A549 (cell line): ENCODE measurements at regions not wholly inside any gene's neighbourhood (a gene's known extent, or its start where the extent isn't known, plus 50 kb on each side); places are given as distances from the start of the nearest gene placed in this dataset.

Experiments used
- ATAC-seq, 2 experiments: fragments of 200-7000 bp in 1 of 2; fragments of >200 bp in 1 of 2; cut with Nextera tagmentation in 1 of 2; cut with Tn5 transposase in 1 of 2; 3 replicates each; pipeline versions ENCODE4 v1.8.0 to v1.9.1; 2018 to 2020; ENCODE audit warnings: mild to moderate bottlenecking in 1 of 2, moderate library complexity in 1 of 2
- CTCF ChIA-PET: fragments of 300-600 bp; sonication (Branson Sonifier 250); formaldehyde crosslinking; extraction: SDS; loops from one replicate; lab custom pipeline; 2021; ENCODE audit warnings: antibody characterized with exemption, inconsistent platforms; lab: Yijun Ruan, JAX
- POLR2A ChIA-PET: fragments of 350-600 bp; formaldehyde crosslinking; extraction: SDS; loops from one replicate; lab custom pipeline; 2021; ENCODE audit warnings: antibody characterized with exemption, inconsistent platforms; lab: Yijun Ruan, JAX
- DNase-seq, 2 experiments: peaks; one replicate each; pipeline versions ENCODE4 v3.0.0 to v3.0.0-alpha.2; 2011 to 2016; ENCODE audit warnings: low read depth in 1 of 2, low spot score in 1 of 2
- FAIRE-seq: peaks from 2 replicates; lab custom pipeline; 2011; peaks lifted over from hg19 to GRCh38; lab: Jason Lieb, UNC
- H3K27ac ChIP-seq, 2 experiments: fragments of >200 bp; sonication (Bioruptor Twin); formaldehyde crosslinking; 3 replicates each; pipeline ENCODE4 v1.5.1; 2016 to 2017
- H3K4me1 ChIP-seq: fragments of >200 bp; sonication (Bioruptor Twin); formaldehyde crosslinking; 3 replicates; pipeline ENCODE4 v1.6.1; 2016
- H3K4me2 ChIP-seq: fragments of >200 bp; sonication (Bioruptor Twin); formaldehyde crosslinking; 3 replicates; pipeline ENCODE4 v1.6.1; 2016
- H3K4me3 ChIP-seq: fragments of >200 bp; sonication (Bioruptor Twin); formaldehyde crosslinking; 3 replicates; pipeline ENCODE4 v1.5.1; 2016
- H3K9me3 ChIP-seq: fragments of >200 bp; sonication (Bioruptor Twin); formaldehyde crosslinking; 3 replicates; pipeline ENCODE4 v1.6.1; 2016
- CBX2 ChIP-seq: fragments of 200-600 bp; sonication (generic); IDR thresholded peaks from 2 replicates; pipeline ENCODE4 v1.6.1; 2016; ENCODE audit warnings: low read depth, mild to moderate bottlenecking, borderline replicate concordance
- CBX8 ChIP-seq: fragments of 200-600 bp; sonication (generic); IDR thresholded peaks from 2 replicates; pipeline ENCODE4 v1.6.1; 2016
- CHD2 ChIP-seq: fragments of 150-350 bp; IDR thresholded peaks from 2 replicates; pipeline ENCODE4 v1.6.1; 2014; ENCODE audit warnings: low read length; ENCODE audit not compliant: partially characterized antibody
- E2F6 ChIP-seq: IDR thresholded peaks from 2 replicates; pipeline ENCODE4 v1.6.1; 2012; ENCODE audit warnings: low read depth, borderline replicate concordance
- FOSL2 ChIP-seq, 2 experiments: fragments of 450-650 bp in 1 of 2; fragments of >200 bp in 1 of 2; sonication (Bioruptor Twin) in 1 of 2; formaldehyde crosslinking; IDR thresholded peaks; 2 replicates each; pipeline versions ENCODE4 v1.5.0 to v1.6.1; 2016 to 2020; ENCODE audit warnings: mild to moderate bottlenecking in 1 of 2, moderate library complexity in 1 of 2
- HDAC2 ChIP-seq: fragments of 200-600 bp; sonication (generic); IDR thresholded peaks from 2 replicates; pipeline ENCODE4 v1.6.1; 2016
- HEYL ChIP-seq: fragments of 250-450 bp; sonication (Bioruptor Pico); IDR thresholded peaks from 2 replicates; pipeline ENCODE4 v1.8.0; 2021; ENCODE audit warnings: mild to moderate bottlenecking, moderate library complexity
- HMGXB4 ChIP-seq: fragments of 250-450 bp; sonication (Bioruptor Pico); IDR thresholded peaks from 2 replicates; pipeline ENCODE4 v1.5.0; 2021; ENCODE audit warnings: mild to moderate bottlenecking, moderate library complexity, borderline replicate concordance
- HOXB5 ChIP-seq: fragments of 250-450 bp; sonication (Bioruptor Pico); IDR thresholded peaks from 2 replicates; pipeline ENCODE4 v1.5.0; 2020; ENCODE audit warnings: mild to moderate bottlenecking, moderate library complexity
- JUNB ChIP-seq: fragments of >200 bp; sonication (Bioruptor Twin); formaldehyde crosslinking; IDR thresholded peaks from 2 replicates; pipeline ENCODE4 v1.6.1; 2016
- KDM1A ChIP-seq: fragments of 200-600 bp; sonication (generic); IDR thresholded peaks from 2 replicates; pipeline ENCODE4 v1.6.1; 2016; ENCODE audit warnings: low read depth, mild to moderate bottlenecking
- MAZ ChIP-seq: fragments of 150-350 bp; IDR thresholded peaks from 2 replicates; pipeline ENCODE4 v1.6.1; 2014; ENCODE audit warnings: antibody characterized with exemption, low read depth, low read length, borderline replicate concordance
- MYC ChIP-seq: IDR thresholded peaks from 2 replicates; pipeline ENCODE4 v1.6.1; 2012; ENCODE audit warnings: mild to moderate bottlenecking, inconsistent platforms, low read length, improper control_type of control experiment, borderline replicate concordance
- NPAS2 ChIP-seq: fragments of 250-450 bp; sonication (Bioruptor Pico); IDR thresholded peaks from 2 replicates; pipeline ENCODE4 v1.8.0; 2022; ENCODE audit warnings: mild to moderate bottlenecking, moderate library complexity, borderline replicate concordance
- NR3C1 ChIP-seq: fragments of >200 bp; sonication (Bioruptor Twin); formaldehyde crosslinking; IDR thresholded peaks from 3 replicates; pipeline ENCODE4 v1.6.1; 2017
- SMC3 ChIP-seq: fragments of >200 bp; sonication (Bioruptor Twin); formaldehyde crosslinking; IDR thresholded peaks from 3 replicates; pipeline ENCODE4 v1.6.1; 2018; ENCODE audit warnings: inconsistent platforms
- SREBF2 ChIP-seq: fragments of 450-650 bp; IDR thresholded peaks from 2 replicates; pipeline ENCODE4 v1.6.1; 2014; ENCODE audit warnings: mild to moderate bottlenecking, moderate library complexity
- ZFP36 ChIP-seq: fragments of 450-650 bp; IDR thresholded peaks from 2 replicates; pipeline ENCODE4 v1.6.1; 2014; ENCODE audit warnings: borderline replicate concordance; ENCODE audit not compliant: partially characterized antibody
- WGBS: methylation state at CpG from one replicate; pipeline ENCODE4 v1.1.6; 2017; ENCODE audit errors: missing lambda C conversion rate; 5-methylcytosine and 5-hydroxymethylcytosine counted together
- TF ChIP-seq, protein P1 (sequence below): fragments of 250-450 bp; sonication (Bioruptor Pico); IDR thresholded peaks from 2 replicates; pipeline ENCODE4 v1.5.0; 2020; ENCODE audit warnings: low read depth, mild to moderate bottlenecking, moderate library complexity
- TF ChIP-seq, protein P2 (sequence below): fragments of >200 bp; sonication (Bioruptor Twin); formaldehyde crosslinking; IDR thresholded peaks from 2 replicates; pipeline ENCODE4 v1.6.1; 2016

- POLR2A ChIA-PET: no interaction called here
- no peak overlapping the region for H3K4me3 ChIP-seq
- 79% methylated on average over 2 of the region's 2 CpGs for WGBS
- no peaks in the 10 kb centered on the region for H3K9me3 ChIP-seq
- CTCF ChIA-PET: no interaction called here
- no peak overlapping the region for H3K4me2 ChIP-seq
- no peak for ATAC-seq
- DNase-seq: no peak
- no peak for FAIRE-seq
- no peak overlapping the region for H3K27ac ChIP-seq
- TF ChIP-seq CBX2 (no peak), NR3C1 (no peak), NPAS2 (no peak), CBX8 (no peak)
- no peaks in the 10 kb centered on the region for H3K4me1 ChIP-seq
Measured at GRCh38 chr18:2274613-2275012, 296.7 kb downstream of the METTL4 start.

DNA sequence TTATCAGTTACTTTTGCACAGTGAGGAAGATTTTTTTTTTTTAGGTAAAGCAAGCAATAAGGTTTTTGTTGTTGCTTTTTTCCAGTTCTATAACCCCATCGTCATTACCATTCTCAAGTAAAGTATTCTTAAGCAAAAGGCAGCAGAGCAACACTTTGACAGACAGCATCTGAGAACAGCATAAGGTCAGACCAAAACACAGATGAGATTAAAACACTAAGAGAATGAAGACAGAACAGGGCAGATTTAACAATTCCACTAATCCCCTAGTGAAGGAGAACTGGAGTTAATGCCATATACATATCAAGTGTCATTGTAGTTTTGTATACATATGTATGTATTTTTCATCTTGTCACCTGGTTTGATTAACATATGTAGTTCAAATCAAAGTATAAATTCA, 290.2 kb downstream of the METTL4 start:
- 74% methylated on average over 1 of the region's 1 CpG for WGBS

DNA sequence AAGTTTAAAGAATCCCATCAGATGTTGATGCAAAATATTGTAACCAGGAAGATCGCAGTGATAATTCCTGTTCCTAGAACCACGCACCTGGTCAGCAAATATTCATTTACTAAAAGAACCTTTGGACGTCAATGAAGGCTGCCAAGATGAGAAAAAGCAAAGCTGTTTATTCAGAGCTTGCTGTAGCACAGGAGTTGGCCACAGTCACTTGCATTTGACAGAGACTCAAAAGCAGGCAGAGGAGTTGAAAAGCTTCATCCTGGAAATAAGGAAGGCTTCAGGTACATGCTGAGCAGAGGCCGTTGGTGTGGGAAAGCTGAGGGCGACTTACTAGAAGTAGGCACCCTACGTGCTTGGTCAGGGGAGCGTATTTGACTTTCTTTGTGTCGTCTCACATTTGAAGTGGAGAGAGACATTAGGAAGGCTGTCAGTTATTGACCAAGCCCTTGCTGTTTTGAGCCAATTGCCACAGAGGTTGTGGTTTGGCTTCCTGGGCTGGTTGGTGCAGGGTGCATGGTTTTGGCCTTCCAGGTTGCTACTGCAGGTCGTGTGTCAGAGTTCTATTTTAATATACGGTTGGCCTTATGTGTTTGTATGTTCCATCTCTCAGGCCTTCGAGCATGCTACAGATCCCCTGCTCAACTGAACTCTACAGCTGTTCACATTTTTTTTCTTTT, 289.6 kb downstream of the METTL4 start:
- no peak for ATAC-seq
- Histone ChIP-seq H3K27ac (no peak overlapping the region), H3K9me3 (no peaks in the 10 kb centered on the region), H3K4me3 (no peak overlapping the region), H3K4me1 (no peaks in the 10 kb centered on the region)
- POLR2A ChIA-PET: no interaction called here
- WGBS: 65% methylated on average over 11 of the region's 11 CpGs
- no peak for FAIRE-seq
- CTCF ChIA-PET: interaction anchor here (1.1 kb wide), 1 partner anchor 9 kb away, joined by 3 read pairs; no protein-coding TSS in a partner anchor
- TF ChIP-seq SREBF2: no peak
- TF ChIP-seq MYC: no peak
- TF ChIP-seq CHD2: no peak
- no peak for TF ChIP-seq NPAS2
- no peak for TF ChIP-seq HMGXB4 (CRISPR knock-in tag)
- TF ChIP-seq FOSL2 (IDR thresholded peaks at IDR 0.05): no peak
- no peak for TF ChIP-seq FOSL2 (CRISPR knock-in tag; IDR thresholded peaks at IDR 0.05)
- TF ChIP-seq KDM1A: no peak
- TF ChIP-seq SMC3: no peak
- TF ChIP-seq, all 56 proteins: peak for 0
- no peak for DNase-seq
- no peak overlapping the region for H3K4me2 ChIP-seq

More for the DNA sequence above, 290.2 kb downstream of the METTL4 start:
- ATAC-seq: no peak
- TF ChIP-seq, protein P1, sequence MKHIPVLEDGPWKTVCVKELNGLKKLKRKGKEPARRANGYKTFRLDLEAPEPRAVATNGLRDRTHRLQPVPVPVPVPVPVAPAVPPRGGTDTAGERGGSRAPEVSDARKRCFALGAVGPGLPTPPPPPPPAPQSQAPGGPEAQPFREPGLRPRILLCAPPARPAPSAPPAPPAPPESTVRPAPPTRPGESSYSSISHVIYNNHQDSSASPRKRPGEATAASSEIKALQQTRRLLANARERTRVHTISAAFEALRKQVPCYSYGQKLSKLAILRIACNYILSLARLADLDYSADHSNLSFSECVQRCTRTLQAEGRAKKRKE (CRISPR knock-in tag): no peak
- TF ChIP-seq E2F6: no peak
- TF ChIP-seq MAZ: no peak
- no peak for TF ChIP-seq HDAC2
- TF ChIP-seq, protein P2, sequence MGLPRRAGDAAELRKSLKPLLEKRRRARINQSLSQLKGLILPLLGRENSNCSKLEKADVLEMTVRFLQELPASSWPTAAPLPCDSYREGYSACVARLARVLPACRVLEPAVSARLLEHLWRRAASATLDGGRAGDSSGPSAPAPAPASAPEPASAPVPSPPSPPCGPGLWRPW: no peak
- TF ChIP-seq SREBF2: no peak
- no peak for TF ChIP-seq HEYL (CRISPR knock-in tag)
- no peak for TF ChIP-seq CHD2
- TF ChIP-seq ZFP36: no peak
- no peak for TF ChIP-seq HOXB5 (CRISPR knock-in tag)
- TF ChIP-seq NPAS2: no peak
- TF ChIP-seq JUNB: no peak
- TF ChIP-seq KDM1A: no peak
- Histone ChIP-seq H3K27ac (no peak overlapping the region), H3K4me1 (no peaks in the 10 kb centered on the region), H3K9me3 (no peaks in the 10 kb centered on the region), H3K4me2 (no peak overlapping the region), H3K4me3 (no peak overlapping the region)
- POLR2A ChIA-PET: no interaction called here
- no peak for FAIRE-seq
- DNase-seq: no peak
- CTCF ChIA-PET: no interaction called here
